Upper lobe of right lung (tissue), 1 donor: ENCODE measurements at regions not wholly inside any gene's neighbourhood (a gene's known extent, or its start where the extent isn't known, plus 50 kb on each side); places are given as distances from the start of the nearest gene placed in this dataset.

Source experiments
- ATAC-seq: fragments of 200-7000 bp; cut with Tn5 transposase; one replicate; pipeline ENCODE4 v1.9.1; 2020; ENCODE audit warnings: mild to moderate bottlenecking, moderate library complexity
- DNase-seq: peaks from one replicate; pipeline ENCODE4 v3.0.0-alpha.2; 2020
- H3K27ac ChIP-seq: fragments of 200-600 bp; one replicate; pipeline ENCODE4 v1.8.0; 2022
- H3K27me3 ChIP-seq: fragments of 200-600 bp; one replicate; pipeline ENCODE4 v1.8.0; 2022; ENCODE audit warnings: mild to moderate bottlenecking
- H3K36me3 ChIP-seq: fragments of 200-600 bp; one replicate; pipeline ENCODE4 v1.8.0; 2022
- H3K4me1 ChIP-seq: fragments of 200-600 bp; one replicate; pipeline ENCODE4 v1.8.0; 2022
- H3K4me3 ChIP-seq: fragments of 200-600 bp; one replicate; pipeline ENCODE4 v1.8.0; 2022; ENCODE audit warnings: mild to moderate bottlenecking
- H3K9me3 ChIP-seq: fragments of 200-600 bp; one replicate; pipeline ENCODE4 v1.8.0; 2022
- intact Hi-C: fragments of 100-400 bp; cut with DNase I; formaldehyde crosslinking; loops from one replicate; pipeline ENCODE4 v1.11.0; 2022
- TF ChIP-seq, protein P1 (sequence below): fragments of 200-600 bp; IDR thresholded peaks from one replicate; pipeline ENCODE4 v1.8.0; 2022; ENCODE audit warnings: antibody characterized with exemption
- donor health status: DM: no; HTN: yes; CAD: no; lungs with severe emphysema.

GRCh38 chr18:48468151-48468550, 59.0 kb upstream of the ZBTB7C start:
- no peak overlapping the region for H3K27ac ChIP-seq
- no peak overlapping the region for H3K4me3 ChIP-seq
- no peaks in the 10 kb centered on the region for H3K27me3 ChIP-seq
- DNase-seq, result no peak
- no peaks in the 10 kb centered on the region for H3K36me3 ChIP-seq
- intact Hi-C loops, result no loop called here
- no peak for ATAC-seq
- no peaks in the 10 kb centered on the region for H3K9me3 ChIP-seq
- no peaks in the 10 kb centered on the region for H3K4me1 ChIP-seq
- TF ChIP-seq, protein P1, sequence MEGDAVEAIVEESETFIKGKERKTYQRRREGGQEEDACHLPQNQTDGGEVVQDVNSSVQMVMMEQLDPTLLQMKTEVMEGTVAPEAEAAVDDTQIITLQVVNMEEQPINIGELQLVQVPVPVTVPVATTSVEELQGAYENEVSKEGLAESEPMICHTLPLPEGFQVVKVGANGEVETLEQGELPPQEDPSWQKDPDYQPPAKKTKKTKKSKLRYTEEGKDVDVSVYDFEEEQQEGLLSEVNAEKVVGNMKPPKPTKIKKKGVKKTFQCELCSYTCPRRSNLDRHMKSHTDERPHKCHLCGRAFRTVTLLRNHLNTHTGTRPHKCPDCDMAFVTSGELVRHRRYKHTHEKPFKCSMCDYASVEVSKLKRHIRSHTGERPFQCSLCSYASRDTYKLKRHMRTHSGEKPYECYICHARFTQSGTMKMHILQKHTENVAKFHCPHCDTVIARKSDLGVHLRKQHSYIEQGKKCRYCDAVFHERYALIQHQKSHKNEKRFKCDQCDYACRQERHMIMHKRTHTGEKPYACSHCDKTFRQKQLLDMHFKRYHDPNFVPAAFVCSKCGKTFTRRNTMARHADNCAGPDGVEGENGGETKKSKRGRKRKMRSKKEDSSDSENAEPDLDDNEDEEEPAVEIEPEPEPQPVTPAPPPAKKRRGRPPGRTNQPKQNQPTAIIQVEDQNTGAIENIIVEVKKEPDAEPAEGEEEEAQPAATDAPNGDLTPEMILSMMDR, result no peak

DNA sequence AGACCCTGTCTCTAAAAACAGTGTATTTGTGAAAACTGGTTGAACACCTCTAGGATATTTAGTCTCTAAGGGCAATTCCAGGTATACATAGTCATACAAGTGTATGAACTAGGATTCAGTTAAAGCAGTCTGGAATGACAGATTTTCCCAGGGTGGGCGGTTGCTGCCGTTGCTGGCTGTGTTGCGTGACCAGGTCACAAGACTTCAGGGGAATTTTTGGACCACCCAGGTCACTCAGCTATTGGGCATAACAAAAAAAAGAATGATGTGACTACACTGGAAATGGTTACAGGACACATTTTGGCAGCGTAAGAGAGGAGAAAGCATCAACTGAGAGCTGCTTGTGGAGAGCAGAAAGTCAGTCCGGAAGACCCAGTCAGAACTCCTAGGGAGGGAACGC, 58.0 kb upstream of the ZBTB7C start:
- Histone ChIP-seq H3K9me3 (no peaks in the 10 kb centered on the region), H3K36me3 (no peaks in the 10 kb centered on the region), H3K4me3 (no peak overlapping the region), H3K27ac (no peak overlapping the region), H3K4me1 (no peaks in the 10 kb centered on the region), H3K27me3 (no peaks in the 10 kb centered on the region)
- ATAC-seq, result no peak
- TF ChIP-seq, protein P1, result no peak
- intact Hi-C loops, result no loop called here
- no peak for DNase-seq

- Histone ChIP-seq H3K4me3 (no peak overlapping the region), H3K27me3 (no peaks in the 10 kb centered on the region), H3K36me3 (no peaks in the 10 kb centered on the region), H3K27ac (no peak overlapping the region), H3K9me3 (no peaks in the 10 kb centered on the region), H3K4me1 (no peaks in the 10 kb centered on the region)
- TF ChIP-seq, protein P1, result no peak
- ATAC-seq (no peak), DNase-seq (no peak)
- intact Hi-C loops, result no loop called here
These were observed 53.3 kb upstream of the ZBTB7C start for GRCh38 chr18:48462510-48462909.

DNA sequence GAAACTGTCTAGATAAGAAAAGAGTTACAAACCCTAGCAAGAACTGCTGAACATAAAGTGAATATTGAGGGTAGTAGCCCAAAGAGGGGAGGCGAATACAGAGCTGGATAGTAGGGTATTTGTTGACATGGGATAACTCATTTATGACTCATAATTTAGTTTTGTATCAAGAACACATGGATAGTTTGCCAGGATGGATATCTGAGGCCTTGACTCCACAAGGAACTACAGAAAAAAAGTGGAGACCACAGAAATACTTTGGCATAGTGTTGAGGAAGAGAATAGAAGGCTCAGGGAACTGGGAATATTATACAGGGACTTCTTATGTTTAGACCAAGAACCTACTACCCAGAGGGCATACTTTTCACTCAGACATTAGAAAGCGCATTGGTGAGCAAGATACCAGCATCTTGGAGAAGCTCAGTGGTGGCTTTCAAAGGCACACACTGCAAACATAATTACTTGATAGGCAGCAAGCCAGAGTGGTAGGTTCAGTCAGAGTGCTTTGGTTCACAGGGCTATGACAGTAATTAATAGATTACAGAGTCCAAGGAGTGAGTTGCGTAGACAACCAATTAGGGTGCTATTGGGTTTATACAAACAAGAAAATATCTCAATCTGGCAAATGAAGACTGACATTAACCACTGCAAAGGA, 51.9 kb upstream of the ZBTB7C start:
- H3K4me3 ChIP-seq, result no peak overlapping the region
- H3K9me3 ChIP-seq, result no peaks in the 10 kb centered on the region
- no peak for ATAC-seq
- intact Hi-C loops, result no loop called here
- no peak for DNase-seq
- H3K27ac ChIP-seq, result no peak overlapping the region
- H3K27me3 ChIP-seq, result no peaks in the 10 kb centered on the region
- TF ChIP-seq, protein P1, result no peak
- no peaks in the 10 kb centered on the region for H3K4me1 ChIP-seq
- H3K36me3 ChIP-seq, result no peaks in the 10 kb centered on the region

- DNase-seq (no peak), ATAC-seq (peak; percentile 73)
- Histone ChIP-seq H3K4me1 (peaks cover 3% of the 10 kb centered on the region), H3K9me3 (no peaks in the 10 kb centered on the region), H3K27ac (no peak overlapping the region), H3K36me3 (no peaks in the 10 kb centered on the region), H3K27me3 (no peaks in the 10 kb centered on the region), H3K4me3 (no peak overlapping the region)
- intact Hi-C loops, result no loop called here
- TF ChIP-seq, protein P1, result no peak
These were observed 50.3 kb upstream of the ZBTB7C start for GRCh38 chr18:48459465-48459864.

- H3K4me3 ChIP-seq, result no peak overlapping the region
- intact Hi-C loops, result no loop called here
- ATAC-seq (no peak), DNase-seq (no peak)
- TF ChIP-seq, protein P1, result no peak
- H3K27ac ChIP-seq, result no peak overlapping the region
- no peaks in the 10 kb centered on the region for H3K9me3 ChIP-seq
- H3K27me3 ChIP-seq, result no peaks in the 10 kb centered on the region
- peaks cover 7% of the 10 kb centered on the region for H3K4me1 ChIP-seq
- H3K36me3 ChIP-seq, result no peaks in the 10 kb centered on the region
These were observed 49.8 kb upstream of the ZBTB7C start for GRCh38 chr18:48459016-48459415.
